Thyroid gland (tissue), 4 donors: ENCODE measurements at regions not wholly inside any gene's neighbourhood (a gene's known extent, or its start where the extent isn't known, plus 50 kb on each side); places are given as distances from the start of the nearest gene placed in this dataset.

Experiments
- POLR2A ChIP-seq, 2 donors: fragments of 450-650 bp; IDR thresholded peaks; one replicate each; pipeline ENCODE4 v1.6.1; 2017; ENCODE audit warnings: antibody characterized with exemption in 2 of 2, mild to moderate bottlenecking in 2 of 2, moderate library complexity in 1 of 2
- TF ChIP-seq, protein P1 (sequence below), 6 experiments: fragments of 200-600 bp in 3 of 6; fragments of 450-650 bp in 3 of 6; sonication (generic) in 3 of 6; IDR thresholded peaks; one replicate each; pipeline ENCODE4 v1.5.1; 2016 to 2019; ENCODE audit warnings: antibody characterized with exemption in 6 of 6, mild to moderate bottlenecking in 2 of 6, inconsistent platforms in 1 of 6, moderate library complexity in 1 of 6

- TF ChIP-seq, protein P1, sequence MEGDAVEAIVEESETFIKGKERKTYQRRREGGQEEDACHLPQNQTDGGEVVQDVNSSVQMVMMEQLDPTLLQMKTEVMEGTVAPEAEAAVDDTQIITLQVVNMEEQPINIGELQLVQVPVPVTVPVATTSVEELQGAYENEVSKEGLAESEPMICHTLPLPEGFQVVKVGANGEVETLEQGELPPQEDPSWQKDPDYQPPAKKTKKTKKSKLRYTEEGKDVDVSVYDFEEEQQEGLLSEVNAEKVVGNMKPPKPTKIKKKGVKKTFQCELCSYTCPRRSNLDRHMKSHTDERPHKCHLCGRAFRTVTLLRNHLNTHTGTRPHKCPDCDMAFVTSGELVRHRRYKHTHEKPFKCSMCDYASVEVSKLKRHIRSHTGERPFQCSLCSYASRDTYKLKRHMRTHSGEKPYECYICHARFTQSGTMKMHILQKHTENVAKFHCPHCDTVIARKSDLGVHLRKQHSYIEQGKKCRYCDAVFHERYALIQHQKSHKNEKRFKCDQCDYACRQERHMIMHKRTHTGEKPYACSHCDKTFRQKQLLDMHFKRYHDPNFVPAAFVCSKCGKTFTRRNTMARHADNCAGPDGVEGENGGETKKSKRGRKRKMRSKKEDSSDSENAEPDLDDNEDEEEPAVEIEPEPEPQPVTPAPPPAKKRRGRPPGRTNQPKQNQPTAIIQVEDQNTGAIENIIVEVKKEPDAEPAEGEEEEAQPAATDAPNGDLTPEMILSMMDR (IDR thresholded peaks at IDR 0.05) = no peak
- TF ChIP-seq POLR2A (IDR thresholded peaks at IDR 0.05) = no peak
Measured at GRCh38 chr15:29526802-29527201, 257.2 kb upstream of the NSMCE3 start.
